Esophagus squamous epithelium (tissue), 5 donors: ENCODE measurements at regions not wholly inside any gene's neighbourhood (a gene's known extent, or its start where the extent isn't known, plus 50 kb on each side); places are given as distances from the start of the nearest gene placed in this dataset.

Experiments
- DNase-seq: peaks from one replicate; lab custom pipeline; 2025; lab: John Stamatoyannopoulos, UW
- H3K27ac ChIP-seq, 4 donors: fragments of 200-600 bp; sonication (generic); one replicate each; pipeline ENCODE4 v1.5.1; 2016 to 2019; ENCODE audit warnings: mild to moderate bottlenecking in 1 of 4
- H3K27me3 ChIP-seq, 4 donors: fragments of 200-600 bp; sonication (generic); 1 replicate in 3 of 4; 2 replicates in 1 of 4; pipeline versions ENCODE4 v1.5.1 to v1.6.0; 2017 to 2021; ENCODE audit warnings: antibody characterized with exemption in 1 of 4
- H3K36me3 ChIP-seq, 3 donors: fragments of 200-600 bp; sonication (generic); one replicate each; pipeline ENCODE4 v1.5.1; 2016 to 2019
- H3K4me1 ChIP-seq, 3 donors: fragments of 200-600 bp; sonication (generic); one replicate each; pipeline ENCODE4 v1.5.1; 2017 to 2019
- H3K4me3 ChIP-seq, 4 donors: fragments of 200-600 bp; sonication (generic); 1 replicate in 3 of 4; 2 replicates in 1 of 4; pipeline ENCODE4 v1.5.1; 2016 to 2019; ENCODE audit warnings: mild to moderate bottlenecking in 2 of 4, moderate library complexity in 1 of 4
- H3K9me3 ChIP-seq, 3 donors: fragments of 200-600 bp; sonication (generic); one replicate each; pipeline ENCODE4 v1.5.1; 2016 to 2019
- POLR2A ChIP-seq, 4 donors: fragments of 450-650 bp; IDR thresholded peaks; one replicate each; pipeline ENCODE4 v1.6.1; 2017; ENCODE audit warnings: antibody characterized with exemption in 4 of 4, mild to moderate bottlenecking in 4 of 4, moderate library complexity in 3 of 4
- WGBS, 2 donors: methylation state at CpG; one replicate each; pipeline ENCODE4 v1.1.5; 2018; 5-methylcytosine and 5-hydroxymethylcytosine counted together
- intact Hi-C: fragments of 100-400 bp; cut with DNase I; formaldehyde crosslinking; loops from one replicate; pipeline ENCODE4 v1.15.0; 2022
- TF ChIP-seq, protein P1 (sequence below), 6 experiments: fragments of 450-650 bp in 4 of 6; fragments of 200-600 bp in 2 of 6; sonication (generic) in 2 of 6; IDR thresholded peaks; one replicate each; pipeline ENCODE4 v1.5.1; 2016 to 2019; ENCODE audit warnings: antibody characterized with exemption in 6 of 6, mild to moderate bottlenecking in 4 of 6, moderate library complexity in 4 of 6
- donor health status: DM: yes; HTN: yes; CAD: no.

DNA sequence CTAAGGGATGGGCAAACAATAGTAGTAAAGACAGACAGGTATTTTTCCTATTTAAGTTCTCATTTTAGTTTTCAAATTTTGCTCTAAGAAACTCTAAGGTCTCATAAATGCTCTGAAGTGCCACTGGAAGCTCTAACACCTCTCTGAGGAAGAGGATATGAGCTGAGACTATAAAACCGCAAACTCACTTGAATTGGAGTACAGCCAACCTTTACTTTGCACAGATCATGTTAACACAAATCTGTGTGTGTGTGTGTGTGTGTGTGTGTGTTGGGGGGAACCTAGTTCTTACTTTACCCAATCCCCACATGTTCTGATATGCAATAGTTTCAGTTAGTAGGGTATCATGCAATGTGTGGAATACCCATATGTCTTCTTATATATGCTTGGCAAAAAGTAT, 446.8 kb downstream of the CHL1 start:
- Histone ChIP-seq H3K36me3 (no peaks in the 10 kb centered on the region), H3K27ac (no peak overlapping the region), H3K4me1 (no peaks in the 10 kb centered on the region), H3K27me3 (no peaks in the 10 kb centered on the region), H3K9me3 (no peaks in the 10 kb centered on the region), H3K4me3 (no peak overlapping the region)
- no peak for TF ChIP-seq POLR2A (IDR thresholded peaks at IDR 0.05)
- TF ChIP-seq, protein P1, sequence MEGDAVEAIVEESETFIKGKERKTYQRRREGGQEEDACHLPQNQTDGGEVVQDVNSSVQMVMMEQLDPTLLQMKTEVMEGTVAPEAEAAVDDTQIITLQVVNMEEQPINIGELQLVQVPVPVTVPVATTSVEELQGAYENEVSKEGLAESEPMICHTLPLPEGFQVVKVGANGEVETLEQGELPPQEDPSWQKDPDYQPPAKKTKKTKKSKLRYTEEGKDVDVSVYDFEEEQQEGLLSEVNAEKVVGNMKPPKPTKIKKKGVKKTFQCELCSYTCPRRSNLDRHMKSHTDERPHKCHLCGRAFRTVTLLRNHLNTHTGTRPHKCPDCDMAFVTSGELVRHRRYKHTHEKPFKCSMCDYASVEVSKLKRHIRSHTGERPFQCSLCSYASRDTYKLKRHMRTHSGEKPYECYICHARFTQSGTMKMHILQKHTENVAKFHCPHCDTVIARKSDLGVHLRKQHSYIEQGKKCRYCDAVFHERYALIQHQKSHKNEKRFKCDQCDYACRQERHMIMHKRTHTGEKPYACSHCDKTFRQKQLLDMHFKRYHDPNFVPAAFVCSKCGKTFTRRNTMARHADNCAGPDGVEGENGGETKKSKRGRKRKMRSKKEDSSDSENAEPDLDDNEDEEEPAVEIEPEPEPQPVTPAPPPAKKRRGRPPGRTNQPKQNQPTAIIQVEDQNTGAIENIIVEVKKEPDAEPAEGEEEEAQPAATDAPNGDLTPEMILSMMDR (IDR thresholded peaks at IDR 0.05) = no peak
- no peak for DNase-seq
- intact Hi-C loops = no loop called here
- 50 to 65% methylated on average over 1 of the region's 1 CpG for WGBS, 2 donors

DNA sequence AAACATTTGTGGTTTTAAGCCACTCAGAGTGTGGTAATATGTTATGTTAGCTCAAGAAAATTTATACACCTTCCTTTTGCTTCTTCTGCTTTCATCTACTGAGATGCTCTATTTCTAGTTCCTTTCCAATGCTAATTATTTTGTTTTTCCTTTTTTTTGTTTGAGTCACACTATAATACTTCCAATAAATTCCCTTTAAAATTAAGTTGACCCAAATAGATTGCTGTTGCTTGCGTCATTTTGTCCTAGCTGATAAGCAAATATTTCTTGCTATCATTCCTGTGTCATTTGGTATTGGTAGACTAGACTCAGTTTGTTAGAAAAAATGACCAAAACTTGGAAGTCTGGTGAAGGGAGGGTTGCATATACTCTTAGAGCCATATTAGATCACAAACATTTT, 437.0 kb upstream of the CNTN6 start:
- intact Hi-C loops = no loop called here
- Histone ChIP-seq H3K27ac (no peak overlapping the region), H3K27me3 (no peaks in the 10 kb centered on the region), H3K4me3 (no peak overlapping the region), H3K9me3 (no peaks in the 10 kb centered on the region), H3K36me3 (no peaks in the 10 kb centered on the region), H3K4me1 (no peaks in the 10 kb centered on the region)
- TF ChIP-seq, protein P1 (IDR thresholded peaks at IDR 0.05) = no peak
- TF ChIP-seq POLR2A (IDR thresholded peaks at IDR 0.05) = no peak
- DNase-seq = no peak
- 71 to 100% methylated on average over 1 of the region's 1 CpG for WGBS, 2 donors

DNA sequence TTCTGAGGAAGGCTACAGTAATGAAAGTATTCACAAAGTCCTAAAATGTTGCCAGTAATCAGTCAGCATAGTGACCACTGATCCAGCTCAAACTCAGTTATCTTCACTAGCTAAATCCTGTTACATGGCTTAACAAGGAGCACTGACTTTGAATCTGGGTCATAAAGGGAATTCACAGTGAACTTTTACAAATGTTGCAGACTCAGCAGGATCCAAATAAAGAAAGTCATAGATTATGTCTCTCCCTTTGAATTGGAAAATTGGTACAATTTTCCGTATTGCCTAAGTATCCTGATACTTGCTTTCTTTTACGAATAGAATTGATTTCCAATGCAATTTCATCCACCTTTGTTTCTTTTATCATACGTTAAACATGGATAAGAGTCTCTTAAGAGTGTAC, 431.5 kb upstream of the CNTN6 start:
- H3K4me3 ChIP-seq = no peak overlapping the region
- no peaks in the 10 kb centered on the region for H3K9me3 ChIP-seq
- TF ChIP-seq, protein P1 (IDR thresholded peaks at IDR 0.05) = no peak
- no peak for TF ChIP-seq POLR2A (IDR thresholded peaks at IDR 0.05)
- no peak overlapping the region for H3K27ac ChIP-seq
- H3K4me1 ChIP-seq = no peaks in the 10 kb centered on the region
- 58 to 82% methylated on average over 3 of the region's 3 CpGs for WGBS, 2 donors
- no peaks in the 10 kb centered on the region for H3K27me3 ChIP-seq
- intact Hi-C loops = no loop called here
- DNase-seq = no peak
- H3K36me3 ChIP-seq = no peaks in the 10 kb centered on the region

DNA sequence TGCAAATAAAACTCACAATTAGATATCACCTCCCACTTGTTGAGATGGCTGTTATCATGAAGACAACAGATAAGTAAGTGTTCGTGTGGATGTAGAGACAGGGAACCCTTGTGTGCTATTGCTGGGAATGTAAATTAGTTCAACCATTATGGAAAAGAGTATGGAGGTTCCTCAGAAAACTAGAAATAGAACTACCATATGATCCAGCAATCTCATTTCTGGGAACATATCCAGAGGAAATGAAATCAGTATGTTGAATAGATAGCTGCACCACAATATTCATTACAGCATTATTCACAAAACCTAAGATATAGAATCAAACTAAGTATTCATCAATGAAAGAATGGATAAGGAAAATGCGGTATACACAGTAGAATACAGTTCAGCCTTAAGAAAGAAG, 418.7 kb upstream of the CNTN6 start:
- Histone ChIP-seq H3K4me1 (no peaks in the 10 kb centered on the region), H3K27me3 (no peaks in the 10 kb centered on the region), H3K4me3 (no peak overlapping the region), H3K36me3 (no peaks in the 10 kb centered on the region), H3K9me3 (peaks cover 0 to 14% (median 0%) of the 10 kb centered on the region in 3 donors), H3K27ac (no peak overlapping the region)
- WGBS, 2 donors = 64 to 78% methylated on average over 2 of the region's 2 CpGs
- TF ChIP-seq, protein P1 (IDR thresholded peaks at IDR 0.05) = no peak
- TF ChIP-seq POLR2A (IDR thresholded peaks at IDR 0.05) = no peak
- DNase-seq = no peak
- intact Hi-C loops = no loop called here

DNA sequence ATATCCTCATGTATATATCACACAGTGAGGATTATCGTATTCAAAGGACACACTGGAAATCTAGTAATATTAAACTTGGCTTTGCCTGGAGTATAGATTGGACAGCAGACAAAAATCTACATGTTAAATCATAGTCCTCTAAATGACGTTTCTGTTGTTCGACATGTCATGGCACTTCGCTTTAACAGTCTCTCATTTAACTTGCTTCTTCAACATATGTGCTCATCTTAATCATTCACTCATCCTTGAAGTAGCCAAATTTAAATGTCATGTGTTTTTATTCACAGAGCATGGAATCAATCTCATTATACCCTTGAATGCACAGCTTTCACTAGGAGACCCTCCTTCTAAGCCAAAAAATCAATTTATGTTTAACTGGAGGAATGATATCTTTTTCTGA, 417.0 kb upstream of the CNTN6 start:
- Histone ChIP-seq H3K4me1 (no peaks in the 10 kb centered on the region), H3K4me3 (no peak overlapping the region), H3K27ac (no peak overlapping the region), H3K36me3 (no peaks in the 10 kb centered on the region), H3K27me3 (no peaks in the 10 kb centered on the region), H3K9me3 (peaks cover 0 to 14% (median 0%) of the 10 kb centered on the region in 3 donors)
- intact Hi-C loops = no loop called here
- WGBS, 2 donors = 75 to 84% methylated on average over 4 of the region's 4 CpGs
- no peak for DNase-seq
- TF ChIP-seq, protein P1 (IDR thresholded peaks at IDR 0.05) = no peak
- TF ChIP-seq POLR2A (IDR thresholded peaks at IDR 0.05) = no peak
